Ectodermal cell (in vitro differentiated cells): ENCODE measurements at regions not wholly inside any gene's neighbourhood (a gene's known extent, or its start where the extent isn't known, plus 50 kb on each side); places are given as distances from the start of the nearest gene placed in this dataset.

Source experiments
- H3K27ac ChIP-seq: 2 replicates; pipeline ENCODE4 v1.7.0; 2013; ENCODE audit warnings: mild to moderate bottlenecking, low read depth, low read length; ENCODE audit not compliant: insufficient read depth, poor library complexity, severe bottlenecking
- H3K27me3 ChIP-seq: 2 replicates; pipeline ENCODE4 v1.7.0; 2013; ENCODE audit warnings: mild to moderate bottlenecking, low read length; ENCODE audit not compliant: insufficient read depth, control insufficient read depth, poor library complexity, severe bottlenecking
- H3K36me3 ChIP-seq: one replicate; pipeline ENCODE4 v1.7.0; 2013; ENCODE audit warnings: low read length; ENCODE audit not compliant: control insufficient read depth, insufficient read depth
- H3K4me1 ChIP-seq: one replicate; pipeline ENCODE4 v1.7.0; 2013; ENCODE audit warnings: low read length; ENCODE audit not compliant: control insufficient read depth, insufficient read depth
- H3K4me3 ChIP-seq: 2 replicates; pipeline ENCODE4 v1.7.0; 2013; ENCODE audit warnings: low read depth, low read length, control low read depth; ENCODE audit not compliant: insufficient read depth
- H3K9me3 ChIP-seq: 2 replicates; pipeline ENCODE4 v1.7.0; 2013; ENCODE audit warnings: mild to moderate bottlenecking, low read length, moderate library complexity; ENCODE audit not compliant: control insufficient read depth
- WGBS, 2 experiments: methylation state at CpG; one replicate each; pipeline ENCODE4 v1.1.7; 2013; ENCODE audit warnings: missing lambda C conversion rate in 2 of 2; 5-methylcytosine and 5-hydroxymethylcytosine counted together

- 80 to 100% methylated on average over 1 of the region's 3 CpGs for WGBS, 2 experiments
- Histone ChIP-seq H3K9me3 (no peaks in the 10 kb centered on the region), H3K36me3 (no peaks in the 10 kb centered on the region), H3K4me1 (no peaks in the 10 kb centered on the region), H3K4me3 (no peak overlapping the region), H3K27ac (no peak overlapping the region), H3K27me3 (no peaks in the 10 kb centered on the region)
These were observed 210.1 kb downstream of the PRDM9 start for GRCh38 chr5:23717486-23717885.

- no peak overlapping the region for H3K4me3 ChIP-seq
- no peaks in the 10 kb centered on the region for H3K9me3 ChIP-seq
- H3K4me1 ChIP-seq: no peaks in the 10 kb centered on the region
- no peaks in the 10 kb centered on the region for H3K27me3 ChIP-seq
- H3K27ac ChIP-seq: no peak overlapping the region
- WGBS, 2 experiments: no CpG with 5 or more reads among the region's 1 CpG
- no peaks in the 10 kb centered on the region for H3K36me3 ChIP-seq
These were observed 211.2 kb downstream of the PRDM9 start for GRCh38 chr5:23718564-23718963.

GRCh38 chr5:23721336-23721735, 213.9 kb downstream of the PRDM9 start:
- Histone ChIP-seq H3K27me3 (no peaks in the 10 kb centered on the region), H3K36me3 (no peaks in the 10 kb centered on the region), H3K4me3 (no peak overlapping the region), H3K9me3 (no peaks in the 10 kb centered on the region), H3K27ac (no peak overlapping the region), H3K4me1 (no peaks in the 10 kb centered on the region)
- 60 to 95% methylated on average over 1 to 2 of the region's 2 CpGs for WGBS, 2 experiments

GRCh38 chr5:23727271-23727670, 219.9 kb downstream of the PRDM9 start:
- Histone ChIP-seq H3K27me3 (no peaks in the 10 kb centered on the region), H3K4me1 (no peaks in the 10 kb centered on the region), H3K4me3 (no peak overlapping the region), H3K27ac (no peak overlapping the region), H3K9me3 (no peaks in the 10 kb centered on the region), H3K36me3 (no peaks in the 10 kb centered on the region)
- 77 to 86% methylated on average over 3 to 4 of the region's 4 CpGs for WGBS, 2 experiments

GRCh38 chr5:23730023-23730422, 222.6 kb downstream of the PRDM9 start:
- Histone ChIP-seq H3K4me1 (no peaks in the 10 kb centered on the region), H3K4me3 (no peak overlapping the region), H3K36me3 (no peaks in the 10 kb centered on the region), H3K9me3 (no peaks in the 10 kb centered on the region), H3K27ac (no peak overlapping the region), H3K27me3 (no peaks in the 10 kb centered on the region)
- WGBS, 2 experiments: 80 to 83% methylated on average over 2 of the region's 2 CpGs

GRCh38 chr5:23740029-23740428, 232.6 kb downstream of the PRDM9 start:
- 96 to 98% methylated on average over 4 of the region's 4 CpGs for WGBS, 2 experiments
- Histone ChIP-seq H3K36me3 (no peaks in the 10 kb centered on the region), H3K4me1 (no peaks in the 10 kb centered on the region), H3K27ac (no peak overlapping the region), H3K27me3 (no peaks in the 10 kb centered on the region), H3K9me3 (no peaks in the 10 kb centered on the region), H3K4me3 (no peak overlapping the region)

- Histone ChIP-seq H3K27ac (no peak overlapping the region), H3K9me3 (no peaks in the 10 kb centered on the region), H3K4me1 (no peaks in the 10 kb centered on the region), H3K4me3 (no peak overlapping the region), H3K27me3 (no peaks in the 10 kb centered on the region), H3K36me3 (no peaks in the 10 kb centered on the region)
These were observed 235.3 kb downstream of the PRDM9 start for GRCh38 chr5:23742701-23743100.

- H3K27me3 ChIP-seq: no peaks in the 10 kb centered on the region
- no peaks in the 10 kb centered on the region for H3K9me3 ChIP-seq
- no peaks in the 10 kb centered on the region for H3K36me3 ChIP-seq
- H3K27ac ChIP-seq: no peak overlapping the region
- H3K4me3 ChIP-seq: no peak overlapping the region
- H3K4me1 ChIP-seq: no peaks in the 10 kb centered on the region
These were observed 248.5 kb downstream of the PRDM9 start for GRCh38 chr5:23755906-23756305.

GRCh38 chr5:23756779-23757178, 249.4 kb downstream of the PRDM9 start:
- Histone ChIP-seq H3K4me3 (no peak overlapping the region), H3K27me3 (no peaks in the 10 kb centered on the region), H3K36me3 (no peaks in the 10 kb centered on the region), H3K4me1 (no peaks in the 10 kb centered on the region), H3K27ac (no peak overlapping the region), H3K9me3 (no peaks in the 10 kb centered on the region)
- WGBS, 2 experiments: 93 to 94% methylated on average over 2 to 3 of the region's 3 CpGs

- Histone ChIP-seq H3K36me3 (no peaks in the 10 kb centered on the region), H3K4me3 (no peak overlapping the region), H3K27ac (no peak overlapping the region), H3K27me3 (no peaks in the 10 kb centered on the region), H3K4me1 (no peaks in the 10 kb centered on the region), H3K9me3 (no peaks in the 10 kb centered on the region)
- WGBS, 2 experiments: 100% methylated on average over 1 of the region's 1 CpG
These were observed 255.8 kb downstream of the PRDM9 start for GRCh38 chr5:23763170-23763569.

- no peak overlapping the region for H3K4me3 ChIP-seq
- H3K36me3 ChIP-seq: no peaks in the 10 kb centered on the region
- H3K4me1 ChIP-seq: no peaks in the 10 kb centered on the region
- no peaks in the 10 kb centered on the region for H3K9me3 ChIP-seq
- 89% methylated on average over 3 of the region's 3 CpGs for WGBS, 2 experiments
- no peak overlapping the region for H3K27ac ChIP-seq
- no peaks in the 10 kb centered on the region for H3K27me3 ChIP-seq
These were observed 269.3 kb downstream of the PRDM9 start for GRCh38 chr5:23776684-23777083.
